PC-9 (cell line): ENCODE measurements at regions not wholly inside any gene's neighbourhood (a gene's known extent, or its start where the extent isn't known, plus 50 kb on each side); places are given as distances from the start of the nearest gene placed in this dataset.

Experiments used
- BruUV-seq: library from RNA; stranded (reverse); fragments of 400-500 nt; replicated peaks from 2 replicates; lab custom pipeline; 2021; lab: Mats Ljungman, UMichigan
- CTCF ChIA-PET: fragments of 300-600 bp; sonication (Branson Sonifier 250); formaldehyde crosslinking; loops from one replicate; lab custom pipeline; 2022; ENCODE audit warnings: antibody characterized with exemption; lab: Charles Lee
- POLR2A ChIA-PET: fragments of 300-600 bp; sonication (Branson Sonifier 250); formaldehyde crosslinking; loops from one replicate; lab custom pipeline; 2022; ENCODE audit warnings: antibody characterized with exemption; ENCODE audit not compliant: unreplicated experiment; lab: Charles Lee
- DNase-seq, 2 experiments: peaks; one replicate each; pipeline versions ENCODE4 v3.0.0 to v3.0.0-alpha.2; 2015 to 2022; ENCODE audit warnings: mixed read lengths in 1 of 2
- H2AFZ ChIP-seq: fragments of 200-600 bp; sonication (generic); 2 replicates; pipeline ENCODE4 v1.8.1; 2017; ENCODE audit warnings: antibody characterized with exemption
- H3F3A ChIP-seq: fragments of 200-600 bp; sonication (generic); 2 replicates; pipeline ENCODE4 v1.8.1; 2017; ENCODE audit warnings: antibody characterized with exemption, mild to moderate bottlenecking, low read depth; ENCODE audit not compliant: insufficient read depth
- H3K27ac ChIP-seq: fragments of 200-600 bp; sonication (generic); 2 replicates; pipeline ENCODE4 v1.6.1; 2016; ENCODE audit warnings: mixed run types
- H3K27me3 ChIP-seq: fragments of 200-600 bp; sonication (generic); 2 replicates; pipeline ENCODE4 v1.6.1; 2016; ENCODE audit warnings: low read depth, mixed run types; ENCODE audit not compliant: insufficient read depth
- H3K36me3 ChIP-seq: fragments of 200-600 bp; sonication (generic); 2 replicates; pipeline ENCODE4 v1.6.1; 2016; ENCODE audit warnings: low read depth, mixed run types
- H3K4me1 ChIP-seq: fragments of 200-600 bp; sonication (generic); replicated peaks from 2 replicates; pipeline ENCODE4 v1.6.1; 2016; ENCODE audit warnings: mixed run types; ENCODE audit not compliant: insufficient read depth
- H3K4me2 ChIP-seq: fragments of 200-600 bp; sonication (generic); 2 replicates; pipeline ENCODE4 v1.6.1; 2017; ENCODE audit warnings: mixed run types
- H3K4me3 ChIP-seq: fragments of 200-600 bp; sonication (generic); 2 replicates; pipeline ENCODE4 v1.6.1; 2016; ENCODE audit warnings: mixed run types
- H3K79me2 ChIP-seq: fragments of 200-600 bp; sonication (generic); 2 replicates; pipeline ENCODE4 v1.6.1; 2017; ENCODE audit warnings: low read depth, mixed run types
- H3K9me2 ChIP-seq: fragments of 200-600 bp; sonication (generic); 2 replicates; pipeline ENCODE4 v1.8.1; 2017; ENCODE audit warnings: mild to moderate bottlenecking; ENCODE audit not compliant: insufficient read depth
- H3K9me3 ChIP-seq: fragments of 200-600 bp; sonication (generic); 2 replicates; pipeline ENCODE4 v1.8.1; 2016; ENCODE audit warnings: low read depth; ENCODE audit not compliant: insufficient read depth
- H4K20me1 ChIP-seq: fragments of 200-600 bp; sonication (generic); 2 replicates; pipeline ENCODE4 v1.8.1; 2017; ENCODE audit not compliant: insufficient read depth
- EZH2 ChIP-seq: fragments of 200-600 bp; sonication (generic); IDR thresholded peaks from 2 replicates; pipeline ENCODE4 v1.8.0; 2017; ENCODE audit warnings: antibody characterized with exemption, low read depth
- intact Hi-C: fragments of 100-400 bp; cut with micrococcal nuclease; formaldehyde crosslinking; loops from one replicate; pipeline ENCODE4 v1.10.0; 2022; ENCODE audit not compliant: unreplicated experiment
- TF ChIP-seq, protein P1 (sequence below): fragments of 200-600 bp; sonication (generic); conservative IDR thresholded peaks from 2 replicates; pipeline ENCODE4 v1.6.1; 2017; ENCODE audit warnings: mixed run types, antibody characterized with exemption, mild to moderate bottlenecking, moderate library complexity

GRCh38 chr13:44303681-44304432 is 69.8 kb upstream of the SERP2 start:
- Histone ChIP-seq H3K79me2 (no peaks in the 10 kb centered on the region), H3K27ac (peak overlapping the region; percentile 100; the same call in 1 of the 2 replicates), H3K4me2 (no peak overlapping the region), H3K4me1 (peaks cover 67% of the 10 kb centered on the region), H3K9me2 (no peaks in the 10 kb centered on the region), H3F3A (peaks cover 42% of the 10 kb centered on the region), H3K36me3 (no peaks in the 10 kb centered on the region), H2AFZ (no peak overlapping the region), H3K9me3 (no peaks in the 10 kb centered on the region), H3K27me3 (no peaks in the 10 kb centered on the region), H4K20me1 (no peaks in the 10 kb centered on the region), H3K4me3 (no peak overlapping the region)
- no TSS peak for BruUV-seq
- CTCF ChIA-PET = interaction anchor here (0.7 kb wide), 1 partner anchor 393 kb away, joined by 3 read pairs; no protein-coding TSS in a partner anchor
- TF ChIP-seq EZH2 = no peak
- TF ChIP-seq, protein P1, sequence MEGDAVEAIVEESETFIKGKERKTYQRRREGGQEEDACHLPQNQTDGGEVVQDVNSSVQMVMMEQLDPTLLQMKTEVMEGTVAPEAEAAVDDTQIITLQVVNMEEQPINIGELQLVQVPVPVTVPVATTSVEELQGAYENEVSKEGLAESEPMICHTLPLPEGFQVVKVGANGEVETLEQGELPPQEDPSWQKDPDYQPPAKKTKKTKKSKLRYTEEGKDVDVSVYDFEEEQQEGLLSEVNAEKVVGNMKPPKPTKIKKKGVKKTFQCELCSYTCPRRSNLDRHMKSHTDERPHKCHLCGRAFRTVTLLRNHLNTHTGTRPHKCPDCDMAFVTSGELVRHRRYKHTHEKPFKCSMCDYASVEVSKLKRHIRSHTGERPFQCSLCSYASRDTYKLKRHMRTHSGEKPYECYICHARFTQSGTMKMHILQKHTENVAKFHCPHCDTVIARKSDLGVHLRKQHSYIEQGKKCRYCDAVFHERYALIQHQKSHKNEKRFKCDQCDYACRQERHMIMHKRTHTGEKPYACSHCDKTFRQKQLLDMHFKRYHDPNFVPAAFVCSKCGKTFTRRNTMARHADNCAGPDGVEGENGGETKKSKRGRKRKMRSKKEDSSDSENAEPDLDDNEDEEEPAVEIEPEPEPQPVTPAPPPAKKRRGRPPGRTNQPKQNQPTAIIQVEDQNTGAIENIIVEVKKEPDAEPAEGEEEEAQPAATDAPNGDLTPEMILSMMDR = no peak
- intact Hi-C loops = no loop called here
- POLR2A ChIA-PET = no interaction called here
- DNase-seq = no peak

DNA sequence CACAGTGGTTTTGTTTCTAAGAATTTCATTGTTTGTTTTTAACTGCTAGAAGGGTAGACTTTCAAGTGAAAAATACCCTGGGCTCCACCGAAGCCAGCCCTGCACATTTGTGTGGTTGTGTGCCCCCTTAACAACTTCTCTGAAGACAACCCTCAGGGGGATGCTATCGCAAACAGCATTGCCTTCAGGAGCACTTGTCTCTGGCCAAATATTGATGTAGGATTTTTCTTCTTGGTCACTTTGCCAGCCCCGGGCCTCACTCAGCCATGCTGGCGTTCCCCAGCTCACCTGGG is 69.2 kb upstream of the SERP2 start:
- H3K4me2 ChIP-seq = no peak overlapping the region
- peaks cover 70% of the 10 kb centered on the region for H3K4me1 ChIP-seq
- no peaks in the 10 kb centered on the region for H4K20me1 ChIP-seq
- no peaks in the 10 kb centered on the region for H3K9me2 ChIP-seq
- no TSS peak for BruUV-seq
- intact Hi-C loops = no loop called here
- POLR2A ChIA-PET = no interaction called here
- CTCF ChIA-PET = no interaction called here
- H3K79me2 ChIP-seq = no peaks in the 10 kb centered on the region
- no peaks in the 10 kb centered on the region for H3K36me3 ChIP-seq
- H3K9me3 ChIP-seq = no peaks in the 10 kb centered on the region
- no peaks in the 10 kb centered on the region for H3K27me3 ChIP-seq
- H3K4me3 ChIP-seq = no peak overlapping the region
- no peak for DNase-seq
- H3K27ac ChIP-seq = peak overlapping the region; percentile 100
- no peak overlapping the region for H2AFZ ChIP-seq
- H3F3A ChIP-seq = peaks cover 42% of the 10 kb centered on the region
- no peak for TF ChIP-seq EZH2
- TF ChIP-seq, protein P1 = no peak

DNA sequence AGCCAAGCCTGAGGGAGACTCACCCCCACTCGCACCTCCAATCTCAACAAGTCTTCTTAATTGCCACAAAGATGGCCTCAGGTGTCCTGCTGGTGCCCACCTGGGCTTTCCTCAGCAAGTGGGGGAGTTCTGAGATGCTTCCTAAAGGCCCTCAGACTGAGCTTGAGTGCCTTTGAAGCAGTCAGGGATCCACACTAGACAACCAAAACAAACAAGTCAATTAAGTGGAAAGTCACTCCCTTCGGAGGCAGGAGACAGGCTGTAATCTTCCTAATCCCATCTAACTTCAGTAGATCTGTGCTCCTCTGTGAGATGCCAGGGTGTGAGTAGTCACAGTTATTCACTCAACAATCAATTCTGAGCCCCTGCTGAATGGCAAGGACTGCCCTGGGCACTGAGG is 68.3 kb upstream of the SERP2 start:
- no peak for TF ChIP-seq EZH2
- TF ChIP-seq, protein P1 = no peak
- H3K27ac ChIP-seq = peak overlapping the region; percentile 100
- H3K9me2 ChIP-seq = no peaks in the 10 kb centered on the region
- H3F3A ChIP-seq = peaks cover 42% of the 10 kb centered on the region
- no peaks in the 10 kb centered on the region for H4K20me1 ChIP-seq
- no peaks in the 10 kb centered on the region for H3K36me3 ChIP-seq
- H3K9me3 ChIP-seq = no peaks in the 10 kb centered on the region
- intact Hi-C loops = loop anchor here (5.0 kb wide), 1 partner anchor 33 kb away; no protein-coding TSS in a partner anchor
- H3K4me2 ChIP-seq = peak overlapping the region; percentile 88
- H3K79me2 ChIP-seq = no peaks in the 10 kb centered on the region
- DNase-seq = no peak
- H3K4me3 ChIP-seq = peak overlapping the region; percentile 47; the same call in 1 of the 2 replicates
- H3K4me1 ChIP-seq = peaks cover 77% of the 10 kb centered on the region
- ChIA-PET CTCF (no interaction called here), POLR2A (interaction anchor here (0.6 kb wide), 1 partner anchor 32 kb away, joined by 3 read pairs; no protein-coding TSS in a partner anchor)
- BruUV-seq = no TSS peak
- no peaks in the 10 kb centered on the region for H3K27me3 ChIP-seq
- H2AFZ ChIP-seq = no peak overlapping the region
